Osteoblast (primary cell): ENCODE measurements at regions not wholly inside any gene's neighbourhood (a gene's known extent, or its start where the extent isn't known, plus 50 kb on each side); places are given as distances from the start of the nearest gene placed in this dataset.

Experiments used
- DNase-seq: peaks from one replicate; pipeline ENCODE4 v3.0.0; 2011; ENCODE audit warnings: low spot score, mixed read lengths; ENCODE audit not compliant: insufficient read length; ENCODE audit errors: missing footprints
- H2AFZ ChIP-seq: 2 replicates; pipeline ENCODE4 v1.6.0; 2011; ENCODE audit warnings: mild to moderate bottlenecking, low read length
- H3K27ac ChIP-seq: 2 replicates; pipeline ENCODE4 v1.5.1; 2011; ENCODE audit warnings: mild to moderate bottlenecking, low read depth, low read length, moderate library complexity
- H3K27me3 ChIP-seq: 2 replicates; pipeline ENCODE4 v1.6.0; 2012; ENCODE audit warnings: mild to moderate bottlenecking, control low read depth, inconsistent platforms, low read length, moderate library complexity; ENCODE audit not compliant: insufficient read depth
- H3K36me3 ChIP-seq: 2 replicates; pipeline ENCODE4 v1.5.1; 2011; ENCODE audit warnings: mild to moderate bottlenecking, low read length, control low read depth, moderate library complexity; ENCODE audit not compliant: insufficient read depth
- H3K4me1 ChIP-seq: 2 replicates; pipeline ENCODE4 v1.5.1; 2011; ENCODE audit warnings: mild to moderate bottlenecking, low read length, control low read depth, moderate library complexity; ENCODE audit not compliant: insufficient read depth
- H3K4me2 ChIP-seq: 2 replicates; pipeline ENCODE4 v1.6.0; 2011; ENCODE audit warnings: mild to moderate bottlenecking, low read length; ENCODE audit not compliant: insufficient read depth
- H3K4me3 ChIP-seq: fragments of 200-600 bp; sonication (generic); 3 replicates; pipeline ENCODE4 v1.5.1; 2012; ENCODE audit warnings: mild to moderate bottlenecking, low read length, inconsistent platforms; ENCODE audit not compliant: insufficient read depth
- H3K79me2 ChIP-seq: 2 replicates; pipeline ENCODE4 v1.6.0; 2012; ENCODE audit warnings: mild to moderate bottlenecking, low read length, control low read depth, inconsistent platforms; ENCODE audit not compliant: insufficient read depth
- H3K9me3 ChIP-seq: 2 replicates; pipeline ENCODE4 v1.5.1; 2011; ENCODE audit warnings: low read depth, low read length, control low read depth
- H4K20me1 ChIP-seq: 2 replicates; pipeline ENCODE4 v1.6.0; 2012; ENCODE audit warnings: mild to moderate bottlenecking, low read length, control low read depth; ENCODE audit not compliant: insufficient read depth
- TF ChIP-seq, protein P1 (sequence below): IDR thresholded peaks from 2 replicates; pipeline ENCODE4 v1.5.1; 2011; ENCODE audit warnings: mild to moderate bottlenecking, low read depth, low read length, moderate library complexity; ENCODE audit errors: extremely low read depth

DNA sequence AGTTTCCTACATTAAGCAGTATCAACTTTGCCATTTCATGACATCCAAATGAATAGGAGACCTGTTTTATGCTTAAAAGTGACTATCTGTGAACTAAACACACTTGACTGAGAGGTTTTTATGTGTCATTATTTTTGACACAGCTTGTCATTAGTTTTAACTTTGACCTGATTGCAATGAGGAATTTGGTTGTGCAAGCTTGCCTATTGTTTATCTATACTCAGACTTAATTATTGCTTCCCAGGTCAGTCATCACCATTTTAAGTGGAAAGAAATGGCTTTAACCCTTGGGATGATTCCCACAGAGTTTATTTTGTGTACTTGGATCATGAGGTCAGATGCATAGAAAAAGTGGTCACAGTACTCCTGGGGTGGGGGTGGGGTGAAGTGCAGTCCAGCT lies 171.0 kb upstream of the PRICKLE1 start:
- Histone ChIP-seq H3K9me3 (no peaks in the 10 kb centered on the region), H3K27ac (no peak overlapping the region), H3K4me1 (peaks cover 39% of the 10 kb centered on the region), H3K4me2 (no peak overlapping the region), H3K36me3 (no peaks in the 10 kb centered on the region), H4K20me1 (no peaks in the 10 kb centered on the region), H3K79me2 (no peaks in the 10 kb centered on the region), H2AFZ (no peak overlapping the region), H3K4me3 (no peak overlapping the region), H3K27me3 (no peaks in the 10 kb centered on the region)
- no peak for DNase-seq
- TF ChIP-seq, protein P1, sequence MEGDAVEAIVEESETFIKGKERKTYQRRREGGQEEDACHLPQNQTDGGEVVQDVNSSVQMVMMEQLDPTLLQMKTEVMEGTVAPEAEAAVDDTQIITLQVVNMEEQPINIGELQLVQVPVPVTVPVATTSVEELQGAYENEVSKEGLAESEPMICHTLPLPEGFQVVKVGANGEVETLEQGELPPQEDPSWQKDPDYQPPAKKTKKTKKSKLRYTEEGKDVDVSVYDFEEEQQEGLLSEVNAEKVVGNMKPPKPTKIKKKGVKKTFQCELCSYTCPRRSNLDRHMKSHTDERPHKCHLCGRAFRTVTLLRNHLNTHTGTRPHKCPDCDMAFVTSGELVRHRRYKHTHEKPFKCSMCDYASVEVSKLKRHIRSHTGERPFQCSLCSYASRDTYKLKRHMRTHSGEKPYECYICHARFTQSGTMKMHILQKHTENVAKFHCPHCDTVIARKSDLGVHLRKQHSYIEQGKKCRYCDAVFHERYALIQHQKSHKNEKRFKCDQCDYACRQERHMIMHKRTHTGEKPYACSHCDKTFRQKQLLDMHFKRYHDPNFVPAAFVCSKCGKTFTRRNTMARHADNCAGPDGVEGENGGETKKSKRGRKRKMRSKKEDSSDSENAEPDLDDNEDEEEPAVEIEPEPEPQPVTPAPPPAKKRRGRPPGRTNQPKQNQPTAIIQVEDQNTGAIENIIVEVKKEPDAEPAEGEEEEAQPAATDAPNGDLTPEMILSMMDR: no peak

DNA sequence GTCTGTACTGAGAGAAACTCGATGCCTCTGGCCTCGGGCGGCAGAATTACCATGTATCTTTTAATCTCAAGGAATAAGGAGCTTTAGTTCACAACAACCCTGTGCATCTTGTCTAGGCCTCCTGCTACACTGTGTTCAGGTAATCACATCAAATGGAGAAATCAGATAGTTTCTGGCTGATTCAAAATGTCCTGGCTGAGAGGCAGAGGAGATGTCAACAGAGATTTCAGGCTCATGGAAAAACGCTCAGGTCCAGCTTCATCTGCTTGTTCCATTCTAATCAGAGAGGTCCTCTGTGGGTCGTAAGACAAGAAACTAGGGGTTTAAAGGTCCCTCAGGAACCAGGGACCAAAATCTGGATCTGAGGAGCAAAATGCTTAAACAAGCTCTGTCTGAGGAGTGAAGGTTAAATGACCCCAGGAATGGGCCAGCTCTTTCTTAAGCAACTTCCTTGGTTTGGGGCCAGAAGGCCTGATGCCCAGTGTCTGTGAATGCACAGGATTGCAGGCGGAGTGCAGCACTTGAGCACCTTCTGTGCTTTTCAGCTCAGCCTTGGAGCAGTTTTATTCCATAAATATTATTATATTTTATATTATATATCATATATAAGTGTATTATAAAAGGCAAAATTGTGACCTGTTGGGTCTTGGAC lies 170.2 kb upstream of the PRICKLE1 start:
- peak; percentile 49 for DNase-seq
- no peaks in the 10 kb centered on the region for H3K9me3 ChIP-seq
- H3K4me1 ChIP-seq: peaks cover 39% of the 10 kb centered on the region
- no peak overlapping the region for H3K27ac ChIP-seq
- no peaks in the 10 kb centered on the region for H3K27me3 ChIP-seq
- no peak overlapping the region for H3K4me3 ChIP-seq
- no peaks in the 10 kb centered on the region for H3K36me3 ChIP-seq
- no peaks in the 10 kb centered on the region for H3K79me2 ChIP-seq
- H3K4me2 ChIP-seq: no peak overlapping the region
- H2AFZ ChIP-seq: no peak overlapping the region
- H4K20me1 ChIP-seq: no peaks in the 10 kb centered on the region
- TF ChIP-seq, protein P1: no peak

DNA sequence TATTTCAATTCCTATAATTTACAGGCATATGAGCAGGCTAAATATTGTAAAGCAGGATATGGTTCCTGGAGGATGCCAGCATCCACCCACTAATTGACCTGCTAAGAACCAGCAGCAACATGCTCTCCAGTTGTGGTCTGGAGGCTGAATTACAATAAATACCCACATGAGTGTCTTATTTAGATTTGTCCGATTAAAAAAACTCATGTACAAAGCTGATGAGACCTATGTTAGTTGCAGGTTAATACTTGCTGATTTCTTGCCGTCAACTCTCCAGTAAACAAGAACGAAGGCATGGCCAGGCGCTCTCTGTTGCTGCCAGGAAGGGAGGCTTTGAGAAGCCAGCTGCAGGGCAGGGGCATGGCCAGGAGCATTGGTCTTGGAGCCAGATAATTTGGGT lies 169.3 kb upstream of the PRICKLE1 start:
- Histone ChIP-seq H3K9me3 (no peaks in the 10 kb centered on the region), H3K79me2 (no peaks in the 10 kb centered on the region), H3K36me3 (no peaks in the 10 kb centered on the region), H2AFZ (no peak overlapping the region), H4K20me1 (no peaks in the 10 kb centered on the region), H3K4me2 (no peak overlapping the region), H3K4me3 (no peak overlapping the region), H3K4me1 (peaks cover 39% of the 10 kb centered on the region), H3K27me3 (no peaks in the 10 kb centered on the region), H3K27ac (no peak overlapping the region)
- TF ChIP-seq, protein P1: no peak
- DNase-seq: no peak

DNA sequence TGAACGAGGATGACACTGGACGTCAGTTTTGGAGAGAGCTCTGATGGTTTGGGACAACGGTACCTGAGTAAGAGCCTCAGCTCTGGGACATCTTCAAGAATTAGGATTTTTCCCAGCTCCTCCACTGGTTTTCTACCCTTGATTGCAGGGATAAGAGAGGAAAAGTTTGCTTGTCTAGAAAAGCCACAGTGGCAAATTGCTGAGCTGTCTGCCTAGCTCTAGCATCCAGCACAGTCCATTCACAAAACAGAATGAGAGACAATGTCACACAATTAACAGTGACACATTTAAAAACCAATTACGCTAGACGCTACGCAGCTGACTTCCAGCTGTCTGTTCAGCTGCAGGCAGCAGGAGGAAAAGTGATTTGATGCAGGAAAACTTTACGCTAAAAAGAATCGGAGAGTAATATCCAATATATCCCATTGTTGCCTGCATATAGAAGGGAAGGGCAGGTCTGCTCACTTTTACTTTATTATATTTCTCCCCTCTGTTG lies 168.1 kb upstream of the PRICKLE1 start:
- Histone ChIP-seq H4K20me1 (no peaks in the 10 kb centered on the region), H3K4me1 (peaks cover 39% of the 10 kb centered on the region), H3K36me3 (no peaks in the 10 kb centered on the region), H3K27ac (peak overlapping the region; percentile 64), H2AFZ (no peak overlapping the region), H3K4me2 (peak overlapping the region; percentile 43), H3K27me3 (no peaks in the 10 kb centered on the region), H3K79me2 (no peaks in the 10 kb centered on the region), H3K4me3 (no peak overlapping the region), H3K9me3 (no peaks in the 10 kb centered on the region)
- TF ChIP-seq, protein P1: no peak
- DNase-seq: no peak
